Skeletal muscle satellite cell (primary cell): ENCODE measurements at regions not wholly inside any gene's neighbourhood (a gene's known extent, or its start where the extent isn't known, plus 50 kb on each side); places are given as distances from the start of the nearest gene placed in this dataset.

Experiments used
- H3K27me3 ChIP-seq: 2 replicates; pipeline ENCODE4 v1.7.0; 2013; ENCODE audit warnings: low read length; ENCODE audit not compliant: control insufficient read depth, insufficient read depth
- H3K36me3 ChIP-seq: 2 replicates; pipeline ENCODE4 v1.7.0; 2013; ENCODE audit warnings: mild to moderate bottlenecking, control low read depth, low read length; ENCODE audit not compliant: insufficient read depth
- H3K4me1 ChIP-seq: 2 replicates; pipeline ENCODE4 v1.7.0; 2013; ENCODE audit warnings: low read length; ENCODE audit not compliant: control insufficient read depth, insufficient read depth
- H3K4me2 ChIP-seq: 2 replicates; pipeline ENCODE4 v1.7.0; 2013; ENCODE audit warnings: mild to moderate bottlenecking, low read length
- H3K4me3 ChIP-seq: 2 replicates; pipeline ENCODE4 v1.7.0; 2013; ENCODE audit warnings: low read length
- H3K9ac ChIP-seq: 2 replicates; pipeline ENCODE4 v1.7.0; 2013; ENCODE audit warnings: mild to moderate bottlenecking, low read depth, low read length, moderate library complexity
- H3K9me3 ChIP-seq: replicated peaks from 2 replicates; pipeline ENCODE4 v1.7.0; 2013; ENCODE audit warnings: mild to moderate bottlenecking, control low read depth, low read length

- Histone ChIP-seq H3K4me2 (no peak overlapping the region), H3K4me1 (no peaks in the 10 kb centered on the region), H3K4me3 (no peak overlapping the region)
These were observed 409.8 kb upstream of the TMCO5A start for GRCh38 chr15:37524601-37525000.

GRCh38 chr15:37528432-37528831, 406.0 kb upstream of the TMCO5A start:
- no peak overlapping the region for H3K9ac ChIP-seq
- H3K4me1 ChIP-seq = no peaks in the 10 kb centered on the region
- no peak overlapping the region for H3K4me2 ChIP-seq
- no peaks in the 10 kb centered on the region for H3K27me3 ChIP-seq
- no peaks in the 10 kb centered on the region for H3K9me3 ChIP-seq
- no peak overlapping the region for H3K4me3 ChIP-seq
- H3K36me3 ChIP-seq = no peaks in the 10 kb centered on the region

More at GRCh38 chr15:37524601-37525000, 409.8 kb upstream of the TMCO5A start:
- Histone ChIP-seq H3K9ac (no peak overlapping the region), H3K27me3 (no peaks in the 10 kb centered on the region), H3K36me3 (no peaks in the 10 kb centered on the region), H3K9me3 (no peaks in the 10 kb centered on the region)

GRCh38 chr15:37536967-37537605, 397.4 kb upstream of the TMCO5A start:
- Histone ChIP-seq H3K36me3 (no peaks in the 10 kb centered on the region), H3K4me2 (no peak overlapping the region), H3K27me3 (no peaks in the 10 kb centered on the region), H3K9ac (no peak overlapping the region), H3K4me1 (no peaks in the 10 kb centered on the region), H3K9me3 (no peaks in the 10 kb centered on the region), H3K4me3 (no peak overlapping the region)

GRCh38 chr15:37537802-37538201, 396.6 kb upstream of the TMCO5A start:
- Histone ChIP-seq H3K36me3 (no peaks in the 10 kb centered on the region), H3K4me3 (no peak overlapping the region)

GRCh38 chr15:37548116-37548515, 386.3 kb upstream of the TMCO5A start:
- no peak overlapping the region for H3K4me3 ChIP-seq
- no peaks in the 10 kb centered on the region for H3K9me3 ChIP-seq
- no peak overlapping the region for H3K4me2 ChIP-seq
- H3K27me3 ChIP-seq = no peaks in the 10 kb centered on the region
- H3K4me1 ChIP-seq = no peaks in the 10 kb centered on the region
- H3K36me3 ChIP-seq = no peaks in the 10 kb centered on the region
- H3K9ac ChIP-seq = no peak overlapping the region

More at GRCh38 chr15:37537802-37538201, 396.6 kb upstream of the TMCO5A start:
- no peaks in the 10 kb centered on the region for H3K4me1 ChIP-seq
- H3K4me2 ChIP-seq = no peak overlapping the region
- no peaks in the 10 kb centered on the region for H3K27me3 ChIP-seq
- H3K9ac ChIP-seq = no peak overlapping the region
- no peaks in the 10 kb centered on the region for H3K9me3 ChIP-seq

- H3K4me3 ChIP-seq = no peak overlapping the region
- H3K9me3 ChIP-seq = no peaks in the 10 kb centered on the region
- no peaks in the 10 kb centered on the region for H3K4me1 ChIP-seq
- no peak overlapping the region for H3K4me2 ChIP-seq
- H3K36me3 ChIP-seq = no peaks in the 10 kb centered on the region
- H3K9ac ChIP-seq = no peak overlapping the region
- no peaks in the 10 kb centered on the region for H3K27me3 ChIP-seq
These were observed 383.9 kb upstream of the TMCO5A start for GRCh38 chr15:37550360-37551024.

GRCh38 chr15:37572401-37572800, 362.0 kb upstream of the TMCO5A start:
- Histone ChIP-seq H3K4me2 (no peak overlapping the region), H3K4me3 (no peak overlapping the region), H3K27me3 (no peaks in the 10 kb centered on the region), H3K9ac (no peak overlapping the region), H3K4me1 (no peaks in the 10 kb centered on the region), H3K9me3 (no peaks in the 10 kb centered on the region), H3K36me3 (no peaks in the 10 kb centered on the region)

GRCh38 chr15:37574985-37575384, 359.5 kb upstream of the TMCO5A start:
- Histone ChIP-seq H3K9ac (no peak overlapping the region), H3K4me1 (no peaks in the 10 kb centered on the region), H3K9me3 (no peaks in the 10 kb centered on the region), H3K4me3 (no peak overlapping the region), H3K27me3 (no peaks in the 10 kb centered on the region), H3K36me3 (no peaks in the 10 kb centered on the region), H3K4me2 (no peak overlapping the region)

GRCh38 chr15:37576952-37577351, 357.5 kb upstream of the TMCO5A start:
- no peak overlapping the region for H3K4me2 ChIP-seq
- no peaks in the 10 kb centered on the region for H3K9me3 ChIP-seq
- no peaks in the 10 kb centered on the region for H3K36me3 ChIP-seq
- no peaks in the 10 kb centered on the region for H3K4me1 ChIP-seq
- H3K27me3 ChIP-seq = no peaks in the 10 kb centered on the region
- no peak overlapping the region for H3K4me3 ChIP-seq
- H3K9ac ChIP-seq = no peak overlapping the region

GRCh38 chr15:37581866-37582532, 352.4 kb upstream of the TMCO5A start:
- peaks cover 6% of the 10 kb centered on the region for H3K4me1 ChIP-seq
- no peak overlapping the region for H3K4me3 ChIP-seq
- H3K36me3 ChIP-seq = no peaks in the 10 kb centered on the region
- H3K4me2 ChIP-seq = no peak overlapping the region
- H3K27me3 ChIP-seq = peaks cover 4% of the 10 kb centered on the region
- H3K9ac ChIP-seq = no peak overlapping the region
- H3K9me3 ChIP-seq = no peaks in the 10 kb centered on the region

GRCh38 chr15:37582852-37583251, 351.6 kb upstream of the TMCO5A start:
- Histone ChIP-seq H3K9ac (no peak overlapping the region), H3K9me3 (no peaks in the 10 kb centered on the region), H3K4me3 (no peak overlapping the region), H3K27me3 (peaks cover 4% of the 10 kb centered on the region), H3K4me2 (no peak overlapping the region), H3K36me3 (no peaks in the 10 kb centered on the region), H3K4me1 (peaks cover 6% of the 10 kb centered on the region)
